ENCODE measurements at regions not wholly inside any gene's neighbourhood (a gene's known extent, or its start where the extent isn't known, plus 50 kb on each side); places are given as distances from the start of the nearest gene placed in this dataset.

- TF ChIP-seq CTCF (IDR thresholded peaks at IDR 0.05) (no peak), POLR2A (IDR thresholded peaks at IDR 0.05) (no peak)
Measured at GRCh38 chr5:124910354-124911016, 164.0 kb upstream of the ZNF608 start.
